ENCODE measurements at regions not wholly inside any gene's neighbourhood (a gene's known extent, or its start where the extent isn't known, plus 50 kb on each side); places are given as distances from the start of the nearest gene placed in this dataset.

GRCh38 chr20:57053793-57054552 is 212.5 kb downstream of the BMP7 start:
- Histone ChIP-seq H3F3A (ENCODE audit: low read depth) (no peaks in the 10 kb centered on the region), H3K4me3 (no peak overlapping the region), H4K20me1 (ENCODE audit: low read depth) (no peaks in the 10 kb centered on the region), H3K27me3 (peaks cover 49% of the 10 kb centered on the region), H3K27ac (no peak overlapping the region), H3K4me1 (peaks cover 4% of the 10 kb centered on the region), H3K9ac (no peak overlapping the region), H2AFZ (replicated peaks) (no peak overlapping the region), H3K79me2 (ENCODE audit: low read depth) (no peaks in the 10 kb centered on the region), H3K4me2 (no peak overlapping the region), H3K9me3 (ENCODE audit: low read depth) (no peaks in the 10 kb centered on the region), H3K36me3 (no peaks in the 10 kb centered on the region)
- Mint-ChIP-seq H3K9me3 (peaks cover 4% of the 10 kb centered on the region), H3K4me3 (no peak overlapping the region), H3K27me3 (ENCODE audit: insufficient read depth, low read depth) (peaks cover 9% of the 10 kb centered on the region), H3K27ac (no peak overlapping the region), H3K4me1 (peaks cover 14% of the 10 kb centered on the region), H3K36me3 (no peaks in the 10 kb centered on the region)
- DNase-seq (ENCODE audit: low spot score): no peak
- TF ChIP-seq EZH2 (IDR thresholded peaks at IDR 0.05) (no peak), CTCF (IDR thresholded peaks at IDR 0.05) (no peak), EZH2phosphoT487 (IDR thresholded peaks at IDR 0.05) (no peak)

GRCh38 chr20:57055345-57055744 is 211.1 kb downstream of the BMP7 start:
- Mint-ChIP-seq H3K27me3 (ENCODE audit: insufficient read depth, low read depth) (peaks cover 9% of the 10 kb centered on the region), H3K9me3 (peaks cover 4% of the 10 kb centered on the region), H3K4me1 (peaks cover 14% of the 10 kb centered on the region), H3K4me3 (no peak overlapping the region), H3K36me3 (no peaks in the 10 kb centered on the region), H3K27ac (no peak overlapping the region)
- no peaks in the 10 kb centered on the region for H4K20me1 ChIP-seq (ENCODE audit: low read depth)
- H3F3A ChIP-seq (ENCODE audit: low read depth): no peaks in the 10 kb centered on the region
- DNase-seq (ENCODE audit: low spot score): no peak
- peaks cover 4% of the 10 kb centered on the region for H3K4me1 ChIP-seq
- no peak overlapping the region for H3K4me2 ChIP-seq
- H3K27me3 ChIP-seq: peaks cover 56% of the 10 kb centered on the region
- H3K79me2 ChIP-seq (ENCODE audit: low read depth): no peaks in the 10 kb centered on the region
- H3K9me3 ChIP-seq (ENCODE audit: low read depth): no peaks in the 10 kb centered on the region
- H3K4me3 ChIP-seq: no peak overlapping the region
- H2AFZ ChIP-seq (replicated peaks): no peak overlapping the region
- no peaks in the 10 kb centered on the region for H3K36me3 ChIP-seq
- no peak overlapping the region for H3K9ac ChIP-seq
- TF ChIP-seq EZH2 (IDR thresholded peaks at IDR 0.05) (no peak), EZH2phosphoT487 (IDR thresholded peaks at IDR 0.05) (no peak), CTCF (IDR thresholded peaks at IDR 0.05) (no peak)
- H3K27ac ChIP-seq: no peak overlapping the region

- H3K4me2 ChIP-seq: no peak overlapping the region
- no peak overlapping the region for H2AFZ ChIP-seq (replicated peaks)
- Mint-ChIP-seq H3K27ac (no peak overlapping the region), H3K9me3 (peaks cover 4% of the 10 kb centered on the region), H3K4me3 (no peak overlapping the region), H3K27me3 (ENCODE audit: insufficient read depth, low read depth) (peaks cover 11% of the 10 kb centered on the region), H3K36me3 (no peaks in the 10 kb centered on the region), H3K4me1 (peaks cover 17% of the 10 kb centered on the region)
- TF ChIP-seq EZH2phosphoT487 (IDR thresholded peaks at IDR 0.05) (no peak), EZH2 (IDR thresholded peaks at IDR 0.05) (no peak), CTCF (IDR thresholded peaks at IDR 0.05) (no peak)
- no peak for DNase-seq (ENCODE audit: low spot score)
- no peaks in the 10 kb centered on the region for H3K79me2 ChIP-seq (ENCODE audit: low read depth)
- H3K4me1 ChIP-seq: peaks cover 4% of the 10 kb centered on the region
- H3K9ac ChIP-seq: no peak overlapping the region
- no peaks in the 10 kb centered on the region for H3K9me3 ChIP-seq (ENCODE audit: low read depth)
- H4K20me1 ChIP-seq (ENCODE audit: low read depth): no peaks in the 10 kb centered on the region
- H3K27me3 ChIP-seq: peaks cover 59% of the 10 kb centered on the region
- H3K27ac ChIP-seq: no peak overlapping the region
- H3K4me3 ChIP-seq: no peak overlapping the region
- no peaks in the 10 kb centered on the region for H3F3A ChIP-seq (ENCODE audit: low read depth)
- no peaks in the 10 kb centered on the region for H3K36me3 ChIP-seq
These were observed 209.8 kb downstream of the BMP7 start for GRCh38 chr20:57056651-57057050.
